GM21528 (cell line): ENCODE measurements at regions not wholly inside any gene's neighbourhood (a gene's known extent, or its start where the extent isn't known, plus 50 kb on each side); places are given as distances from the start of the nearest gene placed in this dataset.

Experiments
- ATAC-seq: cut with Tn5 transposase; IDR thresholded peaks from one replicate; pipeline ENCODE4 v1.9.1; 2021; ENCODE audit warnings: mild to moderate bottlenecking, moderate library complexity; ENCODE audit not compliant: unreplicated experiment, low FRiP score

DNA sequence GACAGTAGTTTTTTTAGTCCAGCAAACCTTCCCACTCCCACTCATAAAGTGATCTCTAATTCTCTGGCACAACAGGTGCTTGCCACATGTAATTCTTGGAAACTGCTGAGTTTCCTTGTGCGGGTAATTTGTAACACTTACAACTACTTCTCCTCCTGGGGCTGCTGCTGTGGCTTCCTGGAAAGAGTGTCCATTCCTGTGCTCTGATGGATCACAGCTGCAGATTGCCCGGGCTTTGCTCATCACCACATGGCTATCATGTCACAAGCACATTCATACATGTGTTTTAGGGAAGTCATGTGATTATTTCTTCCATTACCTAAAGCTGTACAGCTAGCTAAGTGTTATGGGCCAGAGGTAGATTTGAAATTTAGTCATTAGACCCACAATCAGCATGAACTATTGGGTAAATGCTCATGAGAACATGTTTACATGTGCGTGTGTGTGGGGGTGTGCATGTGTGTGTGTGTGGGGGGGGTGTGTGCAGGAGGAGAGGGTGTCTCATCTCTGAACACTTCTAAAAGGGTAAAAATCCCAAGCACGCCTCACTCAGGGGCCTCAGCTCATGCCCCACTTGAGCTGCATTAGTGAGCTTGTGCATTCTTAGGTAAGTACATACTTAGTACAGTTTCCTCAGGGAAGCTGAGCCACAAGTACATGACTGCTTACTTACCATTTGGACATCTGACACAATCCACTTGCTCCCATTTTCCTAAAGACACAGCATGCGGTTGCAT lies 118.1 kb upstream of the CCDC112 start:
- ATAC-seq = no peak

- no peak for ATAC-seq
These were observed 117.2 kb upstream of the CCDC112 start for GRCh38 chr5:115413651-115414050.

GRCh38 chr5:115409094-115409493 lies 112.6 kb upstream of the CCDC112 start:
- no peak for ATAC-seq

DNA sequence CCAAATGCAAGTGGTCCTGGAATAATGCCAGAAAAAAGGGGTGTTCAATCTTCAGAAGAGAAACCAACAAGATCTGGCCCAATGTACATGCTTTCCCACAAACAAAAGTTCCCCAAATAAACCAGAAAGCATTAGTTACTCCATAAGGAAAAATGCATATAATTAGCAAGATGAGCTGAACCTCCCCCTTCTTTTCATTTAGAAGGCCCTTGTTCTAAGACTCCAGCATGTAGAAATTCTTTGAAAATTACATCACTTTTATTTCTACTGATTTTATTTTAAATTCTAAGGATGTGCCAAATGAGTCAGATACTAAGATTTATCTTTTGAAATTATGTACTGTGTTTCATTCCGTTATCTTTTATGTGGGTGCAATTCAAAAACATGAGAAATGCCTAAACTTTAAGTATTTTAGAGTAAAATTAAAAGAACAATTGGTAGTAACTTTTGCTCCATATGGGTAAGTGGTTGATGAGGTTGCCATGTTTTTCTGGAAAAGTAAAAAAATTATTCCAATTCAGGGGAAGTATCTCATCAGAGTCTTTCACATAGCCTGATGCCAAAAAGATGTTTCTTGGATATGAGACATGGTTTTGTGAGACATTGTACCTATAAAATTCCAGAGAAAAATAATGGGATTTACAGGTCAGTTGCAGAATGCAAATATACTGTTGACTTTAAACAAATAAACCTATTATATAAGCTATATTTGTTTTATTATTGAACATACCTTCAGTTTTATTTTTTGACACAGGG lies 106.5 kb upstream of the CCDC112 start:
- no peak for ATAC-seq

DNA sequence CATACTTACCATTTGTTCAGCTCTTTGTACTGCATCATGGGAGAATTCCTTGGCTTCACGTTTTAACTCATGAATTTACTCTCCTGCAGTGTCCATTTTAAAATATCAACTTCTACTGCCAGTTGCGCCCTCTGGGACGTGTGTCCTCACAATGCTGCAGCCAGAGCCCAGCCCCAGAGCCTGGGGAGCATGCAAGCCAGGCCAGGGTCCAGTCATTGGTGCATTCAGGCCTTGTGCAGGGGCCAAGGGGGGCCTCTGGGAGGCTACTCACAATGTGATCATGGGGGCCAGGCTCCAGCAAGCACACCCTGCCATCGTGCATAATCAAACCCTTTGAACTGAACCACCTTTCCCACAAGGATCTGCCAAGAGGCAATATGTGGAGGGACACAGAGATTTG lies 105.6 kb upstream of the CCDC112 start:
- no peak for ATAC-seq

DNA sequence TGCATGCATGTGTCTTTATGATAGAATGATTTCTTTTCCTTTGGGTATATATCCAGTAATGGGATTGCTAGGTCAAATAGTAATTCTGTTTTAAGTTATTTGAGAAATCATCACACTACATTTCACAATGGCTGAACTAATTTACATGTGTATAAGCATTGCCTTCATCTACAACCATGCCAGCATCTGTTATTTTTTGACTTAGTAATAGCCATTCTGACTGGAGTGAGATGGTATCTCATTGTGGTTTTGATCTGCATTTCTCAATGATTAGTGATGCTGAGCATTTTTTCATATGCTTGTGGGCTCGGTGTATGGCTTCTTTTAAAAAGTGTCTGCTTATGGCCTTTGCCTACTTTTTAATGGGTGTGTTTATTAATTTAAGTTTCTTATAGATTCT lies 102.3 kb upstream of the CCDC112 start:
- no peak for ATAC-seq

GRCh38 chr5:115396688-115397087 lies 100.2 kb upstream of the CCDC112 start:
- ATAC-seq = no peak

GRCh38 chr5:115396081-115396480 lies 99.6 kb upstream of the CCDC112 start:
- no peak for ATAC-seq

DNA sequence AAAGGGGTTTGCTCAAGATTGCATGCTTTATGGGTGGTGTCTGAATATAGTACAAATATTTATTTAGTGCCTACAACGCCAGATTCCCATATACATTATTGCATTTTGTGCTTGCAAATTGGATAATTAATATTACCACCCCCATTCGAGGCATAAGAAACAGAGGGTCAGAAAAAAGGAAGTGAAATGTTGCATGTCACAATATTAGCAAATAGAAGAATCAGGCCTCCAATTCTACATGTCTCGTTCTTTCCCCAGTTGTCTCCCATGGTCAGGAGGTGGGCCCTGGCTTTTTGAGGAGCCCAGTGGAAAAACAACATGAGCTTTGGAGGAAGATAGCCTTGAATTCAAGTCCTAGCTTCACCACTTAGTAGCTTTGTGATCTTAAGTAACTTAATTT lies 98.1 kb upstream of the CCDC112 start:
- ATAC-seq = no peak

DNA sequence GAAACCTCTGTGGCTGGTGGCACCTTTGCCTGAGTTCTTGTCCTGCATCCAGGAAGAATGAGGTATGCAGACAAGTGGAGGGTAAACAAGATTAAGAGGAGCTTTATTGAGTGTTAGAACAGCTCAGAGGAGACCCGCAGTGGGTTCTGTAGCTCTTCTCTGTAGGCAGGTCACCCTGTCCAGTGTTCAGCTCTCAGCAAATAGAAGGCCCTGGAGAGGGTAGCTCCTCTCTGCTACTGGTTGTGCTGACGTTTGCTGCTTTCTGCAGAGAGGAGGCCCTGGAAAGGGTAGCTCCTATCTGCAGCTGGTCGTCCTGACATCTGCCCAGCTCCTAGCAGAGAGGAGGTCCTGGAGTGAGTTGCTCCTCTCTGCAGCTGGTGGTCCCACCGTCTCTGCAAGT lies 96.8 kb upstream of the CCDC112 start:
- no peak for ATAC-seq

DNA sequence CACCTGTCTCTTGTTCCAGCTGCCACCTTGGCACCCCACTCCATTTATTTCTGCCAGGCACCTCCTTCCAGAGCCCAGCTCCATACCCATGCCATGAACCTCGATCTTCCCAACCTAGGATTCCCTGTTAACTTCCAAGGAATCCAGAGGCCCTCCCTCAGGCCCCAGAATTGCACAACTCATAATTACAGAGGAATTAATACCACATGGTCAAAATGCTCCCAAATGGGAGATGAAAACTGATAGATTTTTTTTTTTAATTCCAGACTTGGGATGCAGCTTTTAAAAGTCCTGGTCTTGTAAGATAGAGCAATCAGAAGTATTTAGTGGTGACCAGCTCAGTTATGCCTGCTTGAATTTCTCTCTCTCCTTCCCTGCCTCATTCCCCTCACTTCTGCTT lies 96.2 kb upstream of the CCDC112 start:
- no peak for ATAC-seq

DNA sequence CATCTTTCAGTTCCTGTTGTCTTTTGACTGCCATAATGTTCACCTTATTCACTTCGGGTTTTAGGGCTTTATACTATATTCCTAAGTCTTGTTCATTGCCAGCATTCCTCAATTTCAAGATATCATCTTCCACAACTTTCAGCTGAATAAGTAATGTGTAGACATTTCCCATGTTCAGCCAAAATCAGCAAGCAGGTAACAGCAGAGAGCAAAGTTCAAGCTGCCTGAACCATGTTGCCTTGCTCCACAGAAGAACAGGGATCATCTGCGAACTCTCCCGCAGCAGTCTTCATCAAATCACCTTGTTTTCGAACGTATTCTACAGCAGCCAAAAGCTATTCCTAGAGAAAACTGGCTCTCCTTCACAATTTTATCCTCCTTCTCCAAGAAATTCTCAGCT lies 95.3 kb upstream of the CCDC112 start:
- ATAC-seq = no peak

GRCh38 chr5:115389799-115390382 lies 93.4 kb upstream of the CCDC112 start:
- no peak for ATAC-seq

- ATAC-seq = no peak
These were observed 92.8 kb upstream of the CCDC112 start for GRCh38 chr5:115389034-115389798.

DNA sequence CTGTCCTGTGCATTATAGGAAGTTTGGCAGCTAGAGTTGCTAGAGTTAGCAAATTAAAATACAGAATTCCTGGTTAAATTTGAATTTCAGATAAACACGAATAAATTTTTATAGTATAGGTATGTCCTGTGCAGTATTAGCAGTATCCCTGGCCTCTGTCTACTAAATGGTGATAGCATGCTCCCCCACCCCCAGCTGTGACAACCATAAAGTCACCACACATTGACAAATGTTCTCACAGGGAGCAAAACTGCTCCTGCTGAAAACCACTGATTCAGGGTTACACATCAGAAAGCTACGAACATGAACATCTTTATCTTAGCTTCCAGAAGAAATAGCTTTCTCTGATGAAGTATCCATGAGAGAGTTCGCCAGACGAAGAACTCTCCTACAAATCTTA lies 91.8 kb upstream of the CCDC112 start:
- no peak for ATAC-seq

DNA sequence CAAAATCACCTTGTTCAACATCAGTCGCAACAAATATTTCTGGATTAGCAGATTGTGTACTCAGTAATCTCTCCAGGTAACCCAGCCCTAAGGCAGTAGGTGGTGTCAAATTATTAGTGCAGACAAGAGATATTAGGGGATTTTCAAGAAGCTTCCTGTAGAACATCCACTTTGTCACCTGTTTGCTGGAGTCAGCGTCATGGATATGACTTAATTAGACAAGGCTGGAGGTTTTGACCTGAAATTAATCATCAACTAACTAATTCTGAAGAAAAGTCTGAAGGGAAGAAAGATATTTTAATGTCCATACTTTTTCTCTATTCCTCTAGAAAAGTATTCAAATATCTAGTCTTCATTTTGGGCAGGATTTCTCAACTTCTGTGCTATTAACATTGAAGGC lies 91.4 kb upstream of the CCDC112 start:
- no peak for ATAC-seq

DNA sequence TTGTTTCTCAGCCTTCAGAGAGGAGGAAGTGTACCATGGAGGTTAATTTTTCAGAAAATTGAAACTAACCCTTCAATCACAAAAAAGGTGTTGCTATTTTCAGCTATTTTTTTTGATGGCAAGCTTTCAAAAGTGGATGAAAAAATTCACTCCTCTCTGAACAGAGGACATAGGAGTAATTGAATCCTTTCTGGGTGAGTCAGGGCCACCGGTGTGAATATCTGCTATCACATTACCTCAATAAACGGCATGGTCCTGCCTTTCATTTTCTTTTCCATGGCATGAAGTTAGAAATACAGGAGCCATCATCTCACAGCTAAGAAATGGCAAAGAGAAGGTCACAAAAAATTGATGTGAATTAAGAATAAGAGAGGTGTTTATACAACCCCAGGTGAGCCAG lies 90.2 kb upstream of the CCDC112 start:
- ATAC-seq = no peak

- no peak for ATAC-seq
These were observed 88.3 kb upstream of the CCDC112 start for GRCh38 chr5:115384587-115385375.

GRCh38 chr5:115382989-115383388 lies 86.5 kb upstream of the CCDC112 start:
- no peak for ATAC-seq

- no peak for ATAC-seq
These were observed 85.6 kb upstream of the CCDC112 start for GRCh38 chr5:115381911-115382662.
